HEK293 (cell line): ENCODE measurements at regions not wholly inside any gene's neighbourhood (a gene's known extent, or its start where the extent isn't known, plus 50 kb on each side); places are given as distances from the start of the nearest gene placed in this dataset.

ENCODE experiments used
- GLI4 ChIP-seq: fragments of 450-650 bp; formaldehyde crosslinking; IDR thresholded peaks from 2 replicates; pipeline ENCODE4 v1.5.1; 2016; ENCODE audit warnings: missing biosample characterization, missing genetic modification characterization
- MYNN ChIP-seq: fragments of 450-650 bp; formaldehyde crosslinking; IDR thresholded peaks from 2 replicates; pipeline ENCODE4 v1.5.1; 2016; ENCODE audit warnings: missing biosample characterization, missing genetic modification characterization, borderline replicate concordance
- ZNF121 ChIP-seq: fragments of 450-650 bp; formaldehyde crosslinking; IDR thresholded peaks from 2 replicates; pipeline ENCODE4 v1.5.1; 2016; ENCODE audit warnings: missing biosample characterization, missing genetic modification characterization
- ZNF19 ChIP-seq: fragments of 450-650 bp; formaldehyde crosslinking; IDR thresholded peaks from 2 replicates; pipeline ENCODE4; 2016; ENCODE audit warnings: missing biosample characterization, missing genetic modification characterization, low read depth
- ZNF223 ChIP-seq: fragments of 450-650 bp; formaldehyde crosslinking; IDR thresholded peaks from 2 replicates; pipeline ENCODE4 v1.5.1; 2016; ENCODE audit warnings: missing biosample characterization, missing genetic modification characterization
- ZNF514 ChIP-seq: fragments of 450-650 bp; formaldehyde crosslinking; IDR thresholded peaks from 2 replicates; pipeline ENCODE4 v1.5.1; 2016; ENCODE audit warnings: missing biosample characterization, missing genetic modification characterization
- ZNF658 ChIP-seq: fragments of 450-650 bp; formaldehyde crosslinking; IDR thresholded peaks from 2 replicates; pipeline ENCODE4; 2016; ENCODE audit warnings: missing biosample characterization, missing genetic modification characterization
- ZNF792 ChIP-seq: fragments of 450-650 bp; formaldehyde crosslinking; IDR thresholded peaks from 2 replicates; pipeline ENCODE4 v1.5.1; 2016; ENCODE audit warnings: missing biosample characterization, missing genetic modification characterization
- TF ChIP-seq, protein P1 (sequence below): fragments of 450-650 bp; formaldehyde crosslinking; IDR thresholded peaks from 2 replicates; pipeline ENCODE4 v1.5.1; 2016; ENCODE audit warnings: missing biosample characterization, missing genetic modification characterization
- TF ChIP-seq, protein P2 (sequence below): IDR thresholded peaks from 2 replicates; pipeline ENCODE4 v1.6.1; 2011; ENCODE audit warnings: mild to moderate bottlenecking, low read depth, low read length, borderline replicate concordance
- TF ChIP-seq, protein P3 (sequence below): fragments of 450-650 bp; formaldehyde crosslinking; optimal IDR thresholded peaks from 2 replicates; pipeline ENCODE3; 2016; ENCODE audit warnings: missing biosample characterization, mild to moderate bottlenecking, missing genetic modification characterization
- TF ChIP-seq, protein P4 (sequence below): fragments of 450-650 bp; formaldehyde crosslinking; IDR thresholded peaks from 2 replicates; pipeline ENCODE4 v1.5.1; 2016; ENCODE audit warnings: missing biosample characterization, missing genetic modification characterization, borderline replicate concordance
- TF ChIP-seq, protein P5 (sequence below): fragments of 450-650 bp; formaldehyde crosslinking; IDR thresholded peaks from 2 replicates; pipeline ENCODE4 v1.5.1; 2016; ENCODE audit warnings: missing biosample characterization, missing genetic modification characterization

DNA sequence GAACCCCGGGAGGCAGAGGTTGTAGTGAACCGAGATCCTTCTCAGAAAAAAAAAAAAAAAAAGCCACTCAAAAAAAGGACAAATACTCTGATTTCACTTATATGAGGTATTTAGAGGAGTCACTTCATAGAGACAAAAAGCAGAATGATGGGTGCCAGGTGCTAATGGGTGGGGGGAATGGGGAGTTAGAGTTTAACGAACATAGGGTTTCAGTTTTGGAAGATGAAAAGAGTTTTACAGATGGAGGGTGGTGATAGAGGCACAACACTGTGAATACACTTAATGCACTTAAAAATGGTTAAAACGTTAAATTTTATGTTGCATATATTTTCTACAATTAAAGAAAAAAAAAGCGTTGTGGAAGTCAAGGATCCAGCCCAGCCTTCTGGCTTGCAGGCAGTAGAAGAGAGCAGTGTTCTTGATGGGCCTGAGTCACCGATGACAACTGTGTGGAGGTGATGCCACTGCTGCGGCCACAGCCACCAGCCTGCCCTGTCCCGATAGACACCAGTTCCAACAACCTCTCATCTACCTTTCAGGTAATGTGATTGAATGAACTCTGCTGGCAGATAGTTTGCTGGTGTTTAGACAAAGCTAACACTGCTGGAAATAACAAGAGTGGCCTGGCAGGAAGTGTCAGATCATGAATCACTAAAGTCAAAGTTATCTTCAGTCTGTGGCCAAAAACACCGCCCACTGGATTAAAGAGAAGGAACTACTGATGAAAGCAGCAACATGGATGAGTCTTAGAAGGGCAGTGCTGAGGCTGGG, 49.9 kb upstream of the COX10 start:
- TF ChIP-seq, protein P1, sequence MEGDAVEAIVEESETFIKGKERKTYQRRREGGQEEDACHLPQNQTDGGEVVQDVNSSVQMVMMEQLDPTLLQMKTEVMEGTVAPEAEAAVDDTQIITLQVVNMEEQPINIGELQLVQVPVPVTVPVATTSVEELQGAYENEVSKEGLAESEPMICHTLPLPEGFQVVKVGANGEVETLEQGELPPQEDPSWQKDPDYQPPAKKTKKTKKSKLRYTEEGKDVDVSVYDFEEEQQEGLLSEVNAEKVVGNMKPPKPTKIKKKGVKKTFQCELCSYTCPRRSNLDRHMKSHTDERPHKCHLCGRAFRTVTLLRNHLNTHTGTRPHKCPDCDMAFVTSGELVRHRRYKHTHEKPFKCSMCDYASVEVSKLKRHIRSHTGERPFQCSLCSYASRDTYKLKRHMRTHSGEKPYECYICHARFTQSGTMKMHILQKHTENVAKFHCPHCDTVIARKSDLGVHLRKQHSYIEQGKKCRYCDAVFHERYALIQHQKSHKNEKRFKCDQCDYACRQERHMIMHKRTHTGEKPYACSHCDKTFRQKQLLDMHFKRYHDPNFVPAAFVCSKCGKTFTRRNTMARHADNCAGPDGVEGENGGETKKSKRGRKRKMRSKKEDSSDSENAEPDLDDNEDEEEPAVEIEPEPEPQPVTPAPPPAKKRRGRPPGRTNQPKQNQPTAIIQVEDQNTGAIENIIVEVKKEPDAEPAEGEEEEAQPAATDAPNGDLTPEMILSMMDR (tag by site-specific recombination), result no peak
- TF ChIP-seq ZNF223 (no peak), ZNF792 (tag by site-specific recombination) (no peak), ZNF19 (no peak), MYNN (tag by site-specific recombination) (no peak), ZNF658 (tag by site-specific recombination) (no peak), GLI4 (tag by site-specific recombination) (no peak), ZNF514 (tag by site-specific recombination) (no peak), ZNF121 (tag by site-specific recombination) (no peak)
- TF ChIP-seq, protein P2, sequence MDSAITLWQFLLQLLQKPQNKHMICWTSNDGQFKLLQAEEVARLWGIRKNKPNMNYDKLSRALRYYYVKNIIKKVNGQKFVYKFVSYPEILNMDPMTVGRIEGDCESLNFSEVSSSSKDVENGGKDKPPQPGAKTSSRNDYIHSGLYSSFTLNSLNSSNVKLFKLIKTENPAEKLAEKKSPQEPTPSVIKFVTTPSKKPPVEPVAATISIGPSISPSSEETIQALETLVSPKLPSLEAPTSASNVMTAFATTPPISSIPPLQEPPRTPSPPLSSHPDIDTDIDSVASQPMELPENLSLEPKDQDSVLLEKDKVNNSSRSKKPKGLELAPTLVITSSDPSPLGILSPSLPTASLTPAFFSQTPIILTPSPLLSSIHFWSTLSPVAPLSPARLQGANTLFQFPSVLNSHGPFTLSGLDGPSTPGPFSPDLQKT, result no peak
- TF ChIP-seq, protein P3, sequence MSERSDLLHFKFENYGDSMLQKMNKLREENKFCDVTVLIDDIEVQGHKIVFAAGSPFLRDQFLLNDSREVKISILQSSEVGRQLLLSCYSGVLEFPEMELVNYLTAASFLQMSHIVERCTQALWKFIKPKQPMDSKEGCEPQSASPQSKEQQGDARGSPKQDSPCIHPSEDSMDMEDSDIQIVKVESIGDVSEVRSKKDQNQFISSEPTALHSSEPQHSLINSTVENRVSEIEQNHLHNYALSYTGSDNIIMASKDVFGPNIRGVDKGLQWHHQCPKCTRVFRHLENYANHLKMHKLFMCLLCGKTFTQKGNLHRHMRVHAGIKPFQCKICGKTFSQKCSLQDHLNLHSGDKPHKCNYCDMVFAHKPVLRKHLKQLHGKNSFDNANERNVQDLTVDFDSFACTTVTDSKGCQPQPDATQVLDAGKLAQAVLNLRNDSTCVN (tag by site-specific recombination), result no peak
- TF ChIP-seq, protein P4, sequence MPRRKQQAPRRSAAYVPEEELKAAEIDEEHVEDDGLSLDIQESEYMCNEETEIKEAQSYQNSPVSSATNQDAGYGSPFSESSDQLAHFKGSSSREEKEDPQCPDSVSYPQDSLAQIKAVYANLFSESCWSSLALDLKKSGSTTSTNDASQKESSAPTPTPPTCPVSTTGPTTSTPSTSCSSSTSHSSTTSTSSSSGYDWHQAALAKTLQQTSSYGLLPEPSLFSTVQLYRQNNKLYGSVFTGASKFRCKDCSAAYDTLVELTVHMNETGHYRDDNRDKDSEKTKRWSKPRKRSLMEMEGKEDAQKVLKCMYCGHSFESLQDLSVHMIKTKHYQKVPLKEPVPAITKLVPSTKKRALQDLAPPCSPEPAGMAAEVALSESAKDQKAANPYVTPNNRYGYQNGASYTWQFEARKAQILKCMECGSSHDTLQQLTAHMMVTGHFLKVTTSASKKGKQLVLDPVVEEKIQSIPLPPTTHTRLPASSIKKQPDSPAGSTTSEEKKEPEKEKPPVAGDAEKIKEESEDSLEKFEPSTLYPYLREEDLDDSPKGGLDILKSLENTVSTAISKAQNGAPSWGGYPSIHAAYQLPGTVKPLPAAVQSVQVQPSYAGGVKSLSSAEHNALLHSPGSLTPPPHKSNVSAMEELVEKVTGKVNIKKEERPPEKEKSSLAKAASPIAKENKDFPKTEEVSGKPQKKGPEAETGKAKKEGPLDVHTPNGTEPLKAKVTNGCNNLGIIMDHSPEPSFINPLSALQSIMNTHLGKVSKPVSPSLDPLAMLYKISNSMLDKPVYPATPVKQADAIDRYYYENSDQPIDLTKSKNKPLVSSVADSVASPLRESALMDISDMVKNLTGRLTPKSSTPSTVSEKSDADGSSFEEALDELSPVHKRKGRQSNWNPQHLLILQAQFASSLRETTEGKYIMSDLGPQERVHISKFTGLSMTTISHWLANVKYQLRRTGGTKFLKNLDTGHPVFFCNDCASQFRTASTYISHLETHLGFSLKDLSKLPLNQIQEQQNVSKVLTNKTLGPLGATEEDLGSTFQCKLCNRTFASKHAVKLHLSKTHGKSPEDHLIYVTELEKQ (tag by site-specific recombination), result no peak
- TF ChIP-seq, protein P5, sequence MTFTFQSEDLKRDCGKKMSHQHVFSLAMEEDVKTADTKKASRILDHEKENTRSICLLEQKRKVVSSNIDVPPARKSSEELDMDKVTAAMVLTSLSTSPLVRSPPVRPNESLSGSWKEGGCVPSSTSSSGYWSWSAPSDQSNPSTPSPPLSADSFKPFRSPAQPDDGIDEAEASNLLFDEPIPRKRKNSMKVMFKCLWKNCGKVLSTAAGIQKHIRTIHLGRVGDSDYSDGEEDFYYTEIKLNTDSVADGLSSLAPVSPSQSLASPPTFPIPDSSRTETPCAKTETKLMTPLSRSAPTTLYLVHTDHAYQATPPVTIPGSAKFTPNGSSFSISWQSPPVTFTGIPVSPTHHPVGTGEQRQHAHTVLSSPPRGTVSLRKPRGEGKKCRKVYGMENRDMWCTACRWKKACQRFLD (tag by site-specific recombination), result no peak
